ENCODE measurements at regions not wholly inside any gene's neighbourhood (a gene's known extent, or its start where the extent isn't known, plus 50 kb on each side); places are given as distances from the start of the nearest gene placed in this dataset.

DNA sequence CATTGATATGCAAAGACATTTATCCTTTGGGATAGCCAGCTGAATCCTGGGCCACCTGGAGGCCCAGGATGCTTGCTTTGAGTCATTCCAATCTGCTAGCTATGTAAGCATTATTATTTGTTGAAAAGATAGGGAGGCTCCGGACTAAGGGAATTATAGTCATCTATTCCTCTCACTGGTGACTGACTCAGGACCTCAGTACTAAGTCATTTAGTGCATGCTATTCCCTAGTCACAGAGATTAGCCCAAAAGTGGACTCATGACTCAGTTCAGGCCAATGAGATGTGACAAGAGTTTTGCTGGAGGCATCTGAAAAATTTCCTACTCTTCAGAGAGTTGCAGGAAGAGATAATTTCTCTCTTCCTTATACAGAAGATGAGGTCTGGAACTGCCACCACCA lies 67.9 kb upstream of the ITM2B start:
- no peak for ATAC-seq (replicated peaks in 1 of 4)
- peaks cover 25 to 31% (median 27%) of the 10 kb centered on the region in 3 donors for H3K4me1 Mint-ChIP-seq
- no CpG with 5 or more reads among the region's 1 CpG for WGBS (ENCODE audit: insufficient coverage)
- ChIA-PET CTCF (no interaction called here), POLR2A (no interaction called here)
- no peaks in the 10 kb centered on the region for H3K36me3 Mint-ChIP-seq
- no peak overlapping the region for H3K4me3 Mint-ChIP-seq
- Histone ChIP-seq H3K27ac (ENCODE audit: low read length) (no peak overlapping the region), H3K4me3 (ENCODE audit: control insufficient read depth in 1 of 2, extremely low read depth in 1 of 2, low read length in 1 of 2) (no peak overlapping the region), H3K4me1 (ENCODE audit: control insufficient read depth in 1 of 2, extremely low read depth in 1 of 2, insufficient read depth in 2 of 2, low read length in 2 of 2) (no peaks in the 10 kb centered on the region), H3K36me3 (ENCODE audit: control insufficient read depth in 2 of 2, extremely low read depth in 1 of 2, insufficient read depth in 1 of 2, low read length in 1 of 2) (no peaks in the 10 kb centered on the region), H3K9me3 (no peaks in the 10 kb centered on the region), H3K27me3 (replicated peaks in 1 of 2; ENCODE audit: control insufficient read depth in 2 of 2, extremely low read depth in 1 of 2, insufficient read depth in 2 of 2, low read length in 1 of 2) (no peaks in the 10 kb centered on the region)
- H3K27me3 Mint-ChIP-seq = no peaks in the 10 kb centered on the region
- H3K9me3 Mint-ChIP-seq = no peaks in the 10 kb centered on the region
- H3K27ac Mint-ChIP-seq = no peak overlapping the region
- no peak for DNase-seq

DNA sequence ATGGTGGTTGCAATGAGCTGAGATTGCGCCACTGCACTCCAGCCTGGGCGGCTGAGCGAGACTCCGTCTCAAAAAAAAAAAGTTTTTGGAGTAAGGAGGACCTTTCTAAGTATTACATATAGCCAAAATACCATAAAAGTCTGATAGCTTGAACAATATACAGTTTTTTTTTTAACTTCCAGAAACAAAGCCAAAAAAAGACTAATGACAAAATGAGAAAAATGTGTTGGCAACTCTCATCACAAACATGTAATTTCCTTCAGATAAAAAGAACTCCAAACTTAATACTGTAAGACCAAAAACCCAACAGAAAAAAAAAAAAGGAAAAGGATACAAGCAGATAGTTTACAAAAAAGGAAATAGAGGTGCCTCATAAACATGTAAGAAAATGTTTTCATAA lies 68.2 kb upstream of the MED4 start:
- H3K36me3 Mint-ChIP-seq = no peaks in the 10 kb centered on the region
- Histone ChIP-seq H3K4me1 (ENCODE audit: control insufficient read depth in 1 of 2, extremely low read depth in 1 of 2, insufficient read depth in 2 of 2, low read length in 2 of 2) (peaks cover 2 to 14% of the 10 kb centered on the region in 2 experiments), H3K36me3 (ENCODE audit: control insufficient read depth in 2 of 2, extremely low read depth in 1 of 2, insufficient read depth in 1 of 2, low read length in 1 of 2) (no peaks in the 10 kb centered on the region), H3K27ac (ENCODE audit: low read length) (no peak overlapping the region), H3K4me3 (ENCODE audit: control insufficient read depth in 1 of 2, extremely low read depth in 1 of 2, low read length in 1 of 2) (no peak overlapping the region), H3K27me3 (replicated peaks in 1 of 2; ENCODE audit: control insufficient read depth in 2 of 2, extremely low read depth in 1 of 2, insufficient read depth in 2 of 2, low read length in 1 of 2) (no peaks in the 10 kb centered on the region), H3K9me3 (no peaks in the 10 kb centered on the region)
- POLR2A ChIA-PET = interaction anchor here (0.6 to 1.6 kb wide), 2 partner anchors 22 to 80 kb away, joined by 4 to 5 read pairs; no protein-coding TSS in a partner anchor
- CTCF ChIA-PET = interaction anchor here in 1 of 2 donors (0.6 kb wide), 1 partner anchor 18 kb away, joined by 3 read pairs; no protein-coding TSS in a partner anchor
- H3K9me3 Mint-ChIP-seq = no peaks in the 10 kb centered on the region
- WGBS (ENCODE audit: insufficient coverage) = no CpG with 5 or more reads among the region's 4 CpGs
- H3K27ac Mint-ChIP-seq = no peak overlapping the region
- H3K27me3 Mint-ChIP-seq = no peaks in the 10 kb centered on the region
- DNase-seq (no peak), ATAC-seq (replicated peaks in 1 of 4) (no peak)
- H3K4me1 Mint-ChIP-seq = peaks cover 36 to 50% (median 45%) of the 10 kb centered on the region in 3 donors
- no peak overlapping the region for H3K4me3 Mint-ChIP-seq

DNA sequence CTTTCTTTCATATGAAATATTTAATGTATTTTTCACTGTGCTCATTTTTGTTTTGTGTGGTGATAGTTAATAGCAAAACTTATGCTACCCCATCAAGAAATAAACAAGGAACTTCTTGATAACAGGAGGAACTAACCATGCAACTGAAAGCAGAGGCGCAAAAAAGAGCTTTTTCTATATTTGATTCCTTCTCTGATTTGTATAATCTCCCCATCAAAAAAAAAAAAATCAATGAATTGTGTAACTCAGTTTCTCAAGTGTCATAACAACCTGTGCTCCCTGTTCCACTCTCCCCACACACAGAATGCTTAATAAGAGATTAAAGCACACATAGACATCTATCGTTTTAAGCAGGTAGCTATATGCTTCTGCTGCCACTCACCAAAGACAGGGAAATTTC lies 67.3 kb upstream of the MED4 start:
- Histone ChIP-seq H3K4me1 (ENCODE audit: control insufficient read depth in 1 of 2, extremely low read depth in 1 of 2, insufficient read depth in 2 of 2, low read length in 2 of 2) (peaks cover 3 to 18% of the 10 kb centered on the region in 2 experiments), H3K36me3 (ENCODE audit: control insufficient read depth in 2 of 2, extremely low read depth in 1 of 2, insufficient read depth in 1 of 2, low read length in 1 of 2) (no peaks in the 10 kb centered on the region), H3K9me3 (no peaks in the 10 kb centered on the region), H3K27me3 (replicated peaks in 1 of 2; ENCODE audit: control insufficient read depth in 2 of 2, extremely low read depth in 1 of 2, insufficient read depth in 2 of 2, low read length in 1 of 2) (no peaks in the 10 kb centered on the region), H3K4me3 (ENCODE audit: control insufficient read depth in 1 of 2, extremely low read depth in 1 of 2, low read length in 1 of 2) (no peak overlapping the region), H3K27ac (ENCODE audit: low read length) (no peak overlapping the region)
- Mint-ChIP-seq H3K27ac (peak overlapping the region in 1 of 2 donors; percentile 53), H3K36me3 (no peaks in the 10 kb centered on the region), H3K4me3 (no peak overlapping the region), H3K9me3 (no peaks in the 10 kb centered on the region), H3K27me3 (no peaks in the 10 kb centered on the region), H3K4me1 (peaks cover 34 to 55% (median 48%) of the 10 kb centered on the region in 3 donors)
- CTCF ChIA-PET = interaction anchor here in 1 of 2 donors (0.6 to 0.7 kb wide), 2 partner anchors 11 to 19 kb away, joined by 3 read pairs; no protein-coding TSS in a partner anchor
- no peak for ATAC-seq (replicated peaks in 1 of 4)
- WGBS (ENCODE audit: insufficient coverage) = 71% methylated on average over 1 of the region's 2 CpGs
- POLR2A ChIA-PET = interaction anchor here in 1 of 2 donors (1.6 kb wide), 1 partner anchor 23 kb away, joined by 4 read pairs; no protein-coding TSS in a partner anchor
- DNase-seq = no peak

DNA sequence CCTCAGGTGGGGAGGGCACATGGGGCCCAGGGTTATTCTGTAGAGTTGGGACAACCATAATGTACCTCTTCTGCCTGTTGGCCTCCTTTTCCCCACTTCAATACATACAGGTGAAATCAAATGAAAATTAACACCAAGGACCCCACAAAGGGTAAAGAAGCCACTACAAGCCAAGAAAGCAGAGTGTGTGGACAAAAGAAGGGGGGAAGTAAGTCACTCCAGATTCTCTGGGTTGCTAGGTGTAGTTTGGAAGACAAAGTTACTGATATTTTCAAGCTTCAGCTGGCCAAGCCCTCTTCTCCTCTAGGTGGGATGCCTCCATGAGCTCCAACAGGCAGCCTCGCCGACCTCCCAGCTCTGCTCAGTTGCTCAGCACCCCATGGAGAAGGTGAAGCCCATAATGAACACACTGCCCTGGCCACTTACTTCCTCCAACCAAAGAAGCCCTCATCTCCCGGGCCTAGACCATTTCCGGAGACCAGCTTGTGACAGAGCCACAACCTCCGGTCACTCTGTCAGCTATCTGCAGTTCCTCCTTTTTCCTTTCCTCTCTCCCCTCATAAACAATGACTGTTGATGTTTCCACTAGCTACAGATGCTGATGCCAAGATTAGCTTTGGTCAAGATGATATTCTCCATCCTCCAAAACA lies 66.8 kb upstream of the MED4 start:
- H3K27me3 Mint-ChIP-seq = no peaks in the 10 kb centered on the region
- ChIA-PET CTCF (interaction anchor here in 1 of 2 donors (0.6 kb wide), 1 partner anchor 521 kb away, joined by 3 read pairs; no protein-coding TSS in a partner anchor), POLR2A (interaction anchor here in 1 of 2 donors (1.6 kb wide), 1 partner anchor 23 kb away, joined by 4 read pairs; no protein-coding TSS in a partner anchor)
- Histone ChIP-seq H3K9me3 (no peaks in the 10 kb centered on the region), H3K36me3 (ENCODE audit: control insufficient read depth in 2 of 2, extremely low read depth in 1 of 2, insufficient read depth in 1 of 2, low read length in 1 of 2) (no peaks in the 10 kb centered on the region), H3K27me3 (replicated peaks in 1 of 2; ENCODE audit: control insufficient read depth in 2 of 2, extremely low read depth in 1 of 2, insufficient read depth in 2 of 2, low read length in 1 of 2) (no peaks in the 10 kb centered on the region), H3K4me1 (ENCODE audit: control insufficient read depth in 1 of 2, extremely low read depth in 1 of 2, insufficient read depth in 2 of 2, low read length in 2 of 2) (peaks cover 3 to 23% of the 10 kb centered on the region in 2 experiments), H3K27ac (ENCODE audit: low read length) (no peak overlapping the region), H3K4me3 (ENCODE audit: control insufficient read depth in 1 of 2, extremely low read depth in 1 of 2, low read length in 1 of 2) (no peak overlapping the region)
- peaks cover 34 to 59% (median 48%) of the 10 kb centered on the region in 3 donors for H3K4me1 Mint-ChIP-seq
- no peaks in the 10 kb centered on the region for H3K9me3 Mint-ChIP-seq
- H3K4me3 Mint-ChIP-seq = no peak overlapping the region
- no peaks in the 10 kb centered on the region for H3K36me3 Mint-ChIP-seq
- 90% methylated on average over 5 of the region's 5 CpGs for WGBS (ENCODE audit: insufficient coverage)
- ATAC-seq (replicated peaks in 1 of 4) (no peak), DNase-seq (peak in 12 of 35 experiments; percentile 3 to 45 (median 13))
- no peak overlapping the region for H3K27ac Mint-ChIP-seq

DNA sequence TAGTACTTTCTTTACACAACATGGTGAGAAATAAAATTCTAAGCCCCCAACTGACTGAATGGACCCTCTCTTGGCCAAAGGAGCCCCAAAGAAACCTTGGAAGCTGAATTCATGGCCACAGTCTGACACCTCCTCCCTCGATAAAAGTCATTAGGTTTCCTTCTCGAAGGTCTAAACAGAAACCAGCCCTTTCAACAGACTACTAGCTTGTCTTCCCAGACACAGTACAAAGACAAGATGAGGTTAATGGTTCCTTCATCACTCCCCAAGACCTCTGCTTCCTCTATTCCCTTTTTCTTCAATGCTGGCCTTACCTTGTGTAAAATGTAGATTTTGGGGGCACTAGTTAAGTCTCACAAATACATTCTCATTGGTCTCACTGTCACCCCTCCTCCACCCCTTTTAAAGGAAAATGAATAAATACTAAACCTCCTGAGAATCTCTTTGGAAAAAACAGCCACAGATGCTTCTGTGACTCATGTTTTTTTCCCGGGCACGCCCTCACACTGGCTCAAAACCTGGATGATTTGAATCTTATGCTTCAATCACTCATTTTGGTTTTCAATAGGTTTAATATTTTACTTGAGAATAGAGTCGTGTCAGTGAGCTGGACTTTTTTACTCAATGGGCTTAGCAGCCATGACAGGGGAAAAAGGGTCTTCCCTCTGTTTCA lies 65.8 kb upstream of the MED4 start:
- H3K4me1 ChIP-seq (ENCODE audit: control insufficient read depth in 1 of 2, extremely low read depth in 1 of 2, insufficient read depth in 2 of 2, low read length in 2 of 2) = peaks cover 10 to 28% of the 10 kb centered on the region in 2 experiments
- 63% methylated on average over 3 of the region's 5 CpGs for WGBS (ENCODE audit: insufficient coverage)
- POLR2A ChIA-PET = interaction anchor here (0.5 to 0.6 kb wide), 3 partner anchors 10 to 1247 kb away, joined by 3 to 4 read pairs (median 4); no protein-coding TSS in a partner anchor
- Mint-ChIP-seq H3K27ac (peak overlapping the region in 1 of 2 donors; percentile 57), H3K4me3 (no peak overlapping the region), H3K27me3 (no peaks in the 10 kb centered on the region), H3K4me1 (peaks cover 41 to 63% (median 52%) of the 10 kb centered on the region in 3 donors), H3K36me3 (no peaks in the 10 kb centered on the region), H3K9me3 (no peaks in the 10 kb centered on the region)
- H3K9me3 ChIP-seq = no peaks in the 10 kb centered on the region
- H3K27me3 ChIP-seq (replicated peaks in 1 of 2; ENCODE audit: control insufficient read depth in 2 of 2, extremely low read depth in 1 of 2, insufficient read depth in 2 of 2, low read length in 1 of 2) = no peaks in the 10 kb centered on the region
- DNase-seq (no peak), ATAC-seq (replicated peaks in 1 of 4) (no peak)
- no peaks in the 10 kb centered on the region for H3K36me3 ChIP-seq (ENCODE audit: control insufficient read depth in 2 of 2, extremely low read depth in 1 of 2, insufficient read depth in 1 of 2, low read length in 1 of 2)
- H3K4me3 ChIP-seq (ENCODE audit: control insufficient read depth in 1 of 2, extremely low read depth in 1 of 2, low read length in 1 of 2) = no peak overlapping the region
- no peak overlapping the region for H3K27ac ChIP-seq (ENCODE audit: low read length)
- CTCF ChIA-PET = interaction anchor here in 1 of 2 donors (0.6 kb wide), 1 partner anchor 522 kb away, joined by 3 read pairs; no protein-coding TSS in a partner anchor

DNA sequence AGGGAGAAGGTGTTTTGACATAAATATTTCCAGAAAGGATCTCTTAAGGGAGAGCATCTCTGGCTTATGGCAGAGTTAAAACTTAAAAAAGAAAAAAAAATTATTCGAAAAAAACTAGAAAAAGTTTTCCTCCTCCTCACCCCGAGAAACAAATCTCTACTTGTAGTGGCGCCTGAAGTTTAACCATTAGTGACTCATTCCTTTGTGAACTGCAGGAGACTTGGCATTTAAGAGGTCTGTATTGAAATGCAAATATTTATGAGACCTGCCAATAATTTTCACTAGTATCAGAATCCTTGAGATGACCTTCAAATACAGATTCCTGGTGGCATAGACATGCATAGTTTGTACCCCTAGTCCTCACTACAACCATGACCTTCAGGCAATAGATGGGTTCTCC lies 64.9 kb upstream of the MED4 start:
- no peak overlapping the region for H3K4me3 Mint-ChIP-seq
- peaks cover 51 to 72% (median 61%) of the 10 kb centered on the region in 3 donors for H3K4me1 Mint-ChIP-seq

More for the DNA sequence above, 64.9 kb upstream of the MED4 start:
- Histone ChIP-seq H3K9me3 (no peaks in the 10 kb centered on the region), H3K27me3 (replicated peaks in 1 of 2; ENCODE audit: control insufficient read depth in 2 of 2, extremely low read depth in 1 of 2, insufficient read depth in 2 of 2, low read length in 1 of 2) (no peaks in the 10 kb centered on the region), H3K4me1 (ENCODE audit: control insufficient read depth in 1 of 2, extremely low read depth in 1 of 2, insufficient read depth in 2 of 2, low read length in 2 of 2) (peaks cover 11 to 37% of the 10 kb centered on the region in 2 experiments), H3K36me3 (ENCODE audit: control insufficient read depth in 2 of 2, extremely low read depth in 1 of 2, insufficient read depth in 1 of 2, low read length in 1 of 2) (no peaks in the 10 kb centered on the region), H3K27ac (ENCODE audit: low read length) (no peak overlapping the region), H3K4me3 (ENCODE audit: control insufficient read depth in 1 of 2, extremely low read depth in 1 of 2, low read length in 1 of 2) (no peak overlapping the region)
- ChIA-PET CTCF (no interaction called here), POLR2A (no interaction called here)
- WGBS (ENCODE audit: insufficient coverage) = no CpG with 5 or more reads among the region's 3 CpGs
- H3K27ac Mint-ChIP-seq = peak overlapping the region in 1 of 2 donors; percentile 55
- no peak for DNase-seq
- no peaks in the 10 kb centered on the region for H3K36me3 Mint-ChIP-seq
- H3K27me3 Mint-ChIP-seq = no peaks in the 10 kb centered on the region
- H3K9me3 Mint-ChIP-seq = no peaks in the 10 kb centered on the region
- ATAC-seq (replicated peaks in 1 of 4) = no peak

Measured in T-cell (primary cell).